Heart right ventricle (tissue), 16 donors: ENCODE measurements at regions not wholly inside any gene's neighbourhood (a gene's known extent, or its start where the extent isn't known, plus 50 kb on each side); places are given as distances from the start of the nearest gene placed in this dataset.

Source experiments
- ATAC-seq, 8 donors: fragments of 200-7000 bp; cut with Tn5 transposase; one replicate each; pipeline ENCODE4 v1.9.1; 2020; ENCODE audit warnings: mild to moderate bottlenecking in 8 of 8, moderate library complexity in 8 of 8, moderate number of reproducible peaks in 1 of 8
- DNase-seq, 2 donors: peaks; one replicate each; pipeline ENCODE4 v3.0.0-alpha.2; 2020
- H3K27ac ChIP-seq, 10 donors: fragments of 200-600 bp; sonication (generic) in 2 of 10; one replicate each; pipeline versions ENCODE4 v1.5.0 to v1.8.0; 2020 to 2022; ENCODE audit warnings: mild to moderate bottlenecking in 3 of 10
- H3K27me3 ChIP-seq, 7 donors: fragments of 200-600 bp; one replicate each; pipeline ENCODE4 v1.8.0; 2021 to 2022; ENCODE audit warnings: mild to moderate bottlenecking in 2 of 7
- H3K36me3 ChIP-seq, 9 donors: fragments of 200-600 bp; sonication (generic) in 1 of 9; one replicate each; pipeline versions ENCODE4 v1.5.0 to v1.8.0; 2020 to 2022; ENCODE audit warnings: mild to moderate bottlenecking in 2 of 9
- H3K4me1 ChIP-seq, 9 donors: fragments of 200-600 bp; sonication (generic) in 1 of 9; one replicate each; pipeline versions ENCODE4 v1.5.0 to v1.8.0; 2020 to 2022; ENCODE audit warnings: mild to moderate bottlenecking in 4 of 9
- H3K4me3 ChIP-seq, 10 donors: fragments of 200-600 bp; sonication (generic) in 2 of 10; one replicate each; pipeline versions ENCODE4 v1.5.0 to v1.8.0; 2020 to 2022; ENCODE audit warnings: mild to moderate bottlenecking in 7 of 10, moderate library complexity in 2 of 10
- H3K9me3 ChIP-seq, 11 donors: fragments of 200-600 bp in 10 of 11; sonication (generic) in 2 of 11; one replicate each; pipeline versions ENCODE4 v1.5.0 to v1.8.0; 2013 to 2022; ENCODE audit warnings: mild to moderate bottlenecking in 2 of 11, control low read depth in 1 of 11, moderate library complexity in 1 of 11
- CTCF ChIP-seq, 9 donors: fragments of 200-600 bp; sonication (generic) in 2 of 9; IDR thresholded peaks; one replicate each; pipeline versions ENCODE4 v1.5.0 to v1.8.0; 2021 to 2022; ENCODE audit warnings: antibody characterized with exemption in 9 of 9, mild to moderate bottlenecking in 5 of 9, moderate library complexity in 1 of 9
- WGBS, 2 donors: extraction: QIAGEN DNeasy Blood & Tissue Kit; methylation state at CpG; one replicate each; pipeline ENCODE4 v1.1.7; 2013; ENCODE audit warnings: inconsistent platforms in 1 of 2; 5-methylcytosine and 5-hydroxymethylcytosine counted together
- intact Hi-C, 10 donors: fragments of 100-400 bp; cut with DNase I; formaldehyde crosslinking; loops; one replicate each; pipeline versions ENCODE4 v1.11.1 to v1.14.2; 2022
- donor health status: Arrhythmogenic right ventricular cardiomyopathy.
- donor health status: ischemic (EF 13 %, LVEDD 7.1; RV severe dilation, severe dysfunction).
- donor health status: healthy with polysubstance abuse.
- donor health status: DM: no; HTN: yes; CAD: no.
- donor health status: DM: no; HTN: no; CAD: no.
- donor health status: ischemic (EF 25% LVEDD 6.9; RV normal size, moderate dysfunction).
- donor health status: ischemic (EF 25% LVEDD 5.7; RV mildly dilated, moderate dysfunction).
- donor health status: healthy.
- donor health status: DM: yes; HTN: yes; CAD: no.
- donor health status: Ischemic cardiomyopathy.
- donor health status: ischemic (EF 35%, LVEDD 5.7; RV mildly dilated, moderate dysfunction).
- donor health status: nonischemic (EF 11% LVEDD 7.7; RV severe dilation, severe dysfunction).
- donor health status: DM: yes; HTN: yes; CAD: no.
- donor health status: PGD.
- donor health status: ischemic (EF 29% LVEDD 5.4; RV normal size, mild dysfunction).
- donor health status: nonischemic (EF 23%, LVEDD 6.1; RV moderate dilation, normal function).

- Histone ChIP-seq H3K36me3 (no peaks in the 10 kb centered on the region), H3K9me3 (peaks cover 0 to 17% (median 0%) of the 10 kb centered on the region in 11 donors), H3K27ac (no peak overlapping the region), H3K4me3 (no peak overlapping the region), H3K27me3 (no peaks in the 10 kb centered on the region), H3K4me1 (no peaks in the 10 kb centered on the region)
- ATAC-seq (no peak), DNase-seq (no peak)
- no peak for TF ChIP-seq CTCF (IDR thresholded peaks at IDR 0.05)
- intact Hi-C loops, result no loop called here
Measured at GRCh38 chr11:25587496-25587895, 744.4 kb upstream of the ANO3 start.

- H3K36me3 ChIP-seq, result no peaks in the 10 kb centered on the region
- no peaks in the 10 kb centered on the region for H3K27me3 ChIP-seq
- no peak for TF ChIP-seq CTCF (IDR thresholded peaks at IDR 0.05)
- H3K9me3 ChIP-seq, result peaks cover 0 to 10% (median 0%) of the 10 kb centered on the region in 11 donors
- intact Hi-C loops, result no loop called here
- no peak for DNase-seq
- ATAC-seq, result no peak
- no peak overlapping the region for H3K4me3 ChIP-seq
- H3K27ac ChIP-seq, result no peak overlapping the region
- 84 to 89% methylated on average over 5 of the region's 5 CpGs for WGBS, 2 donors
- H3K4me1 ChIP-seq, result no peaks in the 10 kb centered on the region
Measured at GRCh38 chr11:25593221-25593620, 738.7 kb upstream of the ANO3 start.

- H3K27ac ChIP-seq, result no peak overlapping the region
- no peaks in the 10 kb centered on the region for H3K27me3 ChIP-seq
- WGBS, 2 donors, result 74 to 81% methylated on average over 3 of the region's 3 CpGs
- TF ChIP-seq CTCF (IDR thresholded peaks at IDR 0.05), result no peak
- H3K4me1 ChIP-seq, result no peaks in the 10 kb centered on the region
- ATAC-seq (no peak), DNase-seq (no peak)
- peaks cover 0 to 1% (median 0%) of the 10 kb centered on the region in 11 donors for H3K9me3 ChIP-seq
- H3K4me3 ChIP-seq, result no peak overlapping the region
- intact Hi-C loops, result no loop called here
- no peaks in the 10 kb centered on the region for H3K36me3 ChIP-seq
Measured at GRCh38 chr11:25596701-25597100, 735.2 kb upstream of the ANO3 start.

GRCh38 chr11:25597696-25598095 lies 734.2 kb upstream of the ANO3 start:
- no peaks in the 10 kb centered on the region for H3K36me3 ChIP-seq
- TF ChIP-seq CTCF (IDR thresholded peaks at IDR 0.05), result no peak
- no peak for DNase-seq
- ATAC-seq, result no peak
- WGBS, 2 donors, result 58 to 60% methylated on average over 2 of the region's 2 CpGs
- no peaks in the 10 kb centered on the region for H3K4me1 ChIP-seq
- intact Hi-C loops, result no loop called here
- no peaks in the 10 kb centered on the region for H3K27me3 ChIP-seq
- no peak overlapping the region for H3K4me3 ChIP-seq
- H3K9me3 ChIP-seq, result no peaks in the 10 kb centered on the region
- no peak overlapping the region for H3K27ac ChIP-seq

- no peak for ATAC-seq
- H3K4me3 ChIP-seq, result no peak overlapping the region
- no peak for DNase-seq
- 61 to 71% methylated on average over 2 of the region's 2 CpGs for WGBS, 2 donors
- no peak overlapping the region for H3K27ac ChIP-seq
- peaks cover 0 to 18% (median 0%) of the 10 kb centered on the region in 11 donors for H3K9me3 ChIP-seq
- H3K4me1 ChIP-seq, result no peaks in the 10 kb centered on the region
- intact Hi-C loops, result no loop called here
- no peaks in the 10 kb centered on the region for H3K36me3 ChIP-seq
- TF ChIP-seq CTCF (IDR thresholded peaks at IDR 0.05), result no peak
- H3K27me3 ChIP-seq, result no peaks in the 10 kb centered on the region
Measured at GRCh38 chr11:25602149-25602548, 729.8 kb upstream of the ANO3 start.
